ENCODE measurements at regions not wholly inside any gene's neighbourhood (a gene's known extent, or its start where the extent isn't known, plus 50 kb on each side); places are given as distances from the start of the nearest gene placed in this dataset.
A peak's percentile ranks its signal among the peaks of the same experiment; 100 is the strongest.

DNA sequence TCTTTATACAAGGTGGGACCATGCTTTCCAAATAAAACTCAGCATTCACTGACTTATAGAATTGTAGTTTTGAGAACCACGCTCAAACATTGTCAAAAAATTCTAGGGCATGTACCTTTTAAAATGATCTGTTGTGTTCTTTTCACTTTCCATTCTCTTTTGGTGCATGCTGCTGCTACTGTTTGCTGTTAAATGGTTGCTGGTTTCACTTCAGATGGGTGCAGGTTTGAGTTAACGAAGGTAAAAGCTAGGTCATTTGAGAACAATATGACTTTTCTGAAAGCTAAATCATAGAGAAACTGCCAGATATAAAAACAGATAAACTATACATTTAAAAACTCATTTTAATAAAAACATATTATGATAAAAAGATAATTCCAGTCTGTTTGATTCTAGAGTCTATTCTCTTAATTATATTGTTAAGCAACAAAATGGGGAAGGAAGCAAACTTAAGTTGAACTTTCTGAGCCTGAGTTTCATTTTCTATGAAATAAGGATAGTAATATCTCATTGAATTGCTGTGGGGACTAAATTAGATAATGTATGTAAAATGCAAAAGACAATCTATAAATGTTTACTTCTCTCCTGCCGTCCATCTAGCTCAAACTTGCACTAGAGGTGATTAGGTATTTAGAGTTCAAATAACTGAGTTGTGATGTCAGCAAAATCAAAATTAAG is 82.4 kb downstream of the OXSM start:
- in situ Hi-C loops (cut with MboI; ENCODE audit: low pct_unique_long_range_greater_than_20kb, low sequenced_read_pairs, unreplicated experiment), result no loop called here
- peak; percentile 36 for DNase-seq (ENCODE audit: low spot score)
- no peak for TF ChIP-seq CTCF (IDR thresholded peaks at IDR 0.05; ENCODE audit: extremely low read depth, insufficient read depth, missing control alignments)

DNA sequence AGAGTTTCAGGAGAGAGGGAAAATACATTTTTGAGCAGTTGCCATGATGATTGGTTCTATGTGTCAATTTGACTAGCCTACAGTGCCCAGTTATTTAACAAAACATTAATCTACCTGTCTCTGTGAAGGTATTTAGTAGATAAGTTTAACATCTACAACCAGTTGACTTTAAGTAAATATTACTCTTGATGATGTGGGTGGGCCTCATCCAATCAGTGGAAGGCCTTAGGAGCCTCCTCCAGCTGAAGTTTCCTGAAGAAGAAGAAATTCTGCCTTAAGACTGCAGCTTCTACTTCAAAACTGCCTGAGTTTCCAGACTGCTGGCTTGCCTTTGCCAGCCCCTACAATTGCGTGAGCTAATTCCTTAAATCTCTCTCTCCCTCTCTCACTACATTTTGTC is 93.6 kb downstream of the OXSM start:
- no peak for TF ChIP-seq CTCF (IDR thresholded peaks at IDR 0.05; ENCODE audit: extremely low read depth, insufficient read depth, missing control alignments)
- in situ Hi-C loops (cut with MboI; ENCODE audit: low pct_unique_long_range_greater_than_20kb, low sequenced_read_pairs, unreplicated experiment), result no loop called here
- no peak for DNase-seq (ENCODE audit: low spot score)

DNA sequence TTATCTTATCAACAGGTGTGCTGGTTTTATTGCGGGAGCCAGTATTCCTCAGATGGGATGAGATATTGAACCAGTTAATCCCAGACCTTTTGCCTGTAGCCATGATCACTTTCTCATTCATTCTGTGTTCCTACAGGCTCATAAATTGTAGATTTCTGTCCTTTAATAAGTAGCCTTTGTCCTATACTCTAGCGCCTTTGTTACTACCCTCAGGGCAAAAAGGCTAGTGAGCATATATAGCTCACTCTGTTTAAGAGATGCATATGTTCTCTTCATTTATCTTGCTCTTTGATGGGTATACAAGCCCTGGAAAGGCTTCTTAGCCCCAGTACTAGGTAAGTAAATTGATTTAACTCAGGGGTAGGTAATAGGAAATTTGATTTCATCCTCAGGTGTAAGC is 95.1 kb downstream of the OXSM start:
- no peak for DNase-seq (ENCODE audit: low spot score)
- in situ Hi-C loops (cut with MboI; ENCODE audit: low pct_unique_long_range_greater_than_20kb, low sequenced_read_pairs, unreplicated experiment), result no loop called here
- no peak for TF ChIP-seq CTCF (IDR thresholded peaks at IDR 0.05; ENCODE audit: extremely low read depth, insufficient read depth, missing control alignments)

DNA sequence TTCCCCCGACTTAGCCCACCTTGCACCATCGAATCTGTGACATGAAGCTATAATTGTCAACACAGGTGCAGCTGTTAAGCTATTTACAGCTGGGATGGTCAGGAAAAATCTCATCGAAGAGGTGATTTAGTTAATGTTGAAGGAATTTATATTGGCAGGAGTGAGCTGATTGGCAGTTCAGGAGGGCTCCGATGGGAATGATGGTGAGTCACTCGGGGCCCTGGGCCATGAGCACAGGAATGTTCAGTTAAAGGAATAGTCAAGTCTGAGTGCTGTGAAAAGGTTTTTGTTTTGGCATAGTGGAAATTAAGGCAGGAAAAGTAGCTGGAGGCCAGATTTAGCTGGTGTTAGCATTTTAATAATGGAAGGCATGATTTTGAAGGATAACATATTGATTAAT is 95.7 kb downstream of the OXSM start:
- TF ChIP-seq CTCF (IDR thresholded peaks at IDR 0.05; ENCODE audit: extremely low read depth, insufficient read depth, missing control alignments), result no peak
- in situ Hi-C loops (cut with MboI; ENCODE audit: low pct_unique_long_range_greater_than_20kb, low sequenced_read_pairs, unreplicated experiment), result no loop called here
- DNase-seq (ENCODE audit: low spot score), result no peak

DNA sequence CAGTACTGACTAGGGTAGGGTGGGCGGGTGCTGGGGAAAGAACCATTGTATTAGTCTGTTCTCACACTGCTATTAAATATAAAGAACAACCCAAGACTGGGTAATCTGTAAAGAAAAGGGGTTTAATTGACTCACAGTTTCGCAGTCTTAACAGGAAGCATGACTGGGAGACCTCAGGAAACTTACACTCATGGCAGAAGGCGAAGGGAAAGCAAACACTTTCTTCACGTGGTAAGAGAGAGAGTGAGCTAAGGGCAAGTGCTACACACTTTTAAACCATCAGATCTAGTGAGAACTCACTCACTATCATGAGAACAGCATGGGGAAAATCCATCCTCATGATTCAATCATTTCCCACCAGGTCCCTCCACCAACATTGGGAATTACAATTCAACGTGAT is 98.0 kb downstream of the OXSM start:
- no peak for TF ChIP-seq CTCF (IDR thresholded peaks at IDR 0.05; ENCODE audit: extremely low read depth, insufficient read depth, missing control alignments)
- DNase-seq (ENCODE audit: low spot score), result no peak
- in situ Hi-C loops (cut with MboI; ENCODE audit: low pct_unique_long_range_greater_than_20kb, low sequenced_read_pairs, unreplicated experiment), result no loop called here

DNA sequence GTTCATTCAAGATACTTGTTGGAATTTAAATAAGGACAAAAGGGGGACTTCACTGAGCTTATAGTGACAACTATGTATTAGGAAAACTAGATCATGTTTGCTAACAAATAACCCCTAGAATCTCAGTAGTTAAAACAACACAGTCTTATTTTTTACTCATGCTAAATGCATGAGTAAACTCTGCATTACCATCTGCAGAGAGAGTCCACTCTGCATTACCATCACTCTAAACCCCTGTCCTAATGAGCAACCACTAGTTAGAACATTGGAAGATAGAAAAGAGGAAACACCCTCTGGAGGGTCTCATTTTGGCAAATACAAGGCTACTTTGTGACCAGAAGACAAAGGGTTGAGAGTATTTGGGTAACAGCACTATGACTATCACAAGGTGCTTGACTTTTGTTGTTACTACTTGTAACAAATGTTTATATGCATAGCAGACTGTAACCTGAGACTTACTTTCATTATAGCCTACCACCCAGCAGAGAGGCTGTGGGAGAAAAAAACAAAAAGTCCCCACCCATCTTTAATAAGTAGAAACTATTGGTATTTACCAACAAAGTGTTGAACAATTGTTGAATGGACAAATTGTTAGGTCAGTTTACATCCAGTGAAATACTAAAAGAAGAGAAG is 99.1 kb downstream of the OXSM start:
- no peak for DNase-seq (ENCODE audit: low spot score)
- in situ Hi-C loops (cut with MboI; ENCODE audit: low pct_unique_long_range_greater_than_20kb, low sequenced_read_pairs, unreplicated experiment), result no loop called here
- TF ChIP-seq CTCF (IDR thresholded peaks at IDR 0.05; ENCODE audit: extremely low read depth, insufficient read depth, missing control alignments), result no peak

Measured in GM13977 (cell line).